ENCODE measurements at regions not wholly inside any gene's neighbourhood (a gene's known extent, or its start where the extent isn't known, plus 50 kb on each side); places are given as distances from the start of the nearest gene placed in this dataset.

DNA sequence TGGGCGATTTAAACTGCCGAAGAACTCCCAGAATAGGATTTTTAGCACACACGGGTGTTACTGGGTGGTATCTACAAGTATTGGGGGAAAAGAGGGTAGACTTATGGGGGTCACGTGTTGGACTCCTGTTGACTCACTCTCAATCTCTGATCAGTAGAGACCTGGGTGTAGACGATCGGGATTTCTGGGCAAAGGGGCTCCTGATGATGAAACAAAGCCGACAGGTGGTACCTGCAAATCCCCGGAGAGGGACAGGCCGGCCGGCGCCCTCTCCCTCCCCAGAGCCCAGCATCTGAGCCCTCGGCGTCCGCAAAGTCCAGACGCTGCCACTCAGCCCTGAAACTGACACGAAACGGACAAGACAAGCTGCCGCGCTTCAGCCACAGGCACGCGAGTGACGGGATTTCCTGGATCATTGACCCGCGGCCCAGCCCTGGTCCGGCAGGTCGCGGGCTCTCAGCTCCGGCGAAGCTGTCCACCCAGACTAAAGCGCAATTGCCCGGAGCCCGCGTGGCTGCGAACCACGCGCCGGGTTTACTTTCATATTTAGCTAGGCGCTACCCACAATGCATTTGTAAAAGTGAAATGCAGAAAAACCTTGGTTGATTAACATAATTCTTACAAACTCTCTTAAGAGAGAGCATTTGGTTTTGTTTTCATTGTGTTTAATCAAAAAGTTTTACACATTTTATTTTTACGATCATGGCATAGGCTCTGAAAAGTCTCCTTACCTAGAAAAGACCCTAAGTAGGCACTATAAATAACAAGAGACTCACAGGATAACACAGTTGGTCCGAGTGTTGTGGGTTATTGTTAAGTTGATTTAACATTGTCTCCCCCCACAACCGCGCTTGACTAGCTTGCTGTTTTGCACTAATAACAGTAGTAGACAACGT lies 56.9 kb upstream of the EZH2 start (continued):
- TF ChIP-seq ZNF670 (CRISPR knock-in tag; IDR thresholded peaks at IDR 0.05; ENCODE audit: borderline replicate concordance), result no peak
- TF ChIP-seq REL (CRISPR knock-in tag; conservative IDR thresholded peaks at IDR 0.05), result no peak
- peak; percentile 99 for TF ChIP-seq KMT2B (CRISPR knock-in tag; IDR thresholded peaks at IDR 0.05)
- TF ChIP-seq ARNT2 (CRISPR knock-in tag; IDR thresholded peaks at IDR 0.05; ENCODE audit: low read depth), result 0 out of 2 replicates have a peak, but pooled peaks have one; percentile 31
- no peak for TF ChIP-seq ZNF776 (CRISPR knock-in tag; IDR thresholded peaks at IDR 0.05)
- peak; percentile 28 for TF ChIP-seq FOXA3 (CRISPR knock-in tag; IDR thresholded peaks at IDR 0.05)
- TF ChIP-seq TAF15 (IDR thresholded peaks at IDR 0.05; ENCODE audit: low read depth, low read length, poor library complexity, severe bottlenecking), result no peak
- TF ChIP-seq MTF2 (CRISPR knock-in tag; IDR thresholded peaks at IDR 0.05; ENCODE audit: borderline replicate concordance), result no peak
- peak; percentile 92 for TF ChIP-seq PHF8 (CRISPR knock-in tag; IDR thresholded peaks at IDR 0.05)
- peak; percentile 87 for TF ChIP-seq KMT2A (CRISPR knock-in tag; IDR thresholded peaks at IDR 0.05)
- TF ChIP-seq, protein P1, sequence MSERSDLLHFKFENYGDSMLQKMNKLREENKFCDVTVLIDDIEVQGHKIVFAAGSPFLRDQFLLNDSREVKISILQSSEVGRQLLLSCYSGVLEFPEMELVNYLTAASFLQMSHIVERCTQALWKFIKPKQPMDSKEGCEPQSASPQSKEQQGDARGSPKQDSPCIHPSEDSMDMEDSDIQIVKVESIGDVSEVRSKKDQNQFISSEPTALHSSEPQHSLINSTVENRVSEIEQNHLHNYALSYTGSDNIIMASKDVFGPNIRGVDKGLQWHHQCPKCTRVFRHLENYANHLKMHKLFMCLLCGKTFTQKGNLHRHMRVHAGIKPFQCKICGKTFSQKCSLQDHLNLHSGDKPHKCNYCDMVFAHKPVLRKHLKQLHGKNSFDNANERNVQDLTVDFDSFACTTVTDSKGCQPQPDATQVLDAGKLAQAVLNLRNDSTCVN (CRISPR knock-in tag; IDR thresholded peaks at IDR 0.05; ENCODE audit: borderline replicate concordance), result peak; percentile 64; the same call in 1 of the 2 replicates
- TF ChIP-seq, protein P2, sequence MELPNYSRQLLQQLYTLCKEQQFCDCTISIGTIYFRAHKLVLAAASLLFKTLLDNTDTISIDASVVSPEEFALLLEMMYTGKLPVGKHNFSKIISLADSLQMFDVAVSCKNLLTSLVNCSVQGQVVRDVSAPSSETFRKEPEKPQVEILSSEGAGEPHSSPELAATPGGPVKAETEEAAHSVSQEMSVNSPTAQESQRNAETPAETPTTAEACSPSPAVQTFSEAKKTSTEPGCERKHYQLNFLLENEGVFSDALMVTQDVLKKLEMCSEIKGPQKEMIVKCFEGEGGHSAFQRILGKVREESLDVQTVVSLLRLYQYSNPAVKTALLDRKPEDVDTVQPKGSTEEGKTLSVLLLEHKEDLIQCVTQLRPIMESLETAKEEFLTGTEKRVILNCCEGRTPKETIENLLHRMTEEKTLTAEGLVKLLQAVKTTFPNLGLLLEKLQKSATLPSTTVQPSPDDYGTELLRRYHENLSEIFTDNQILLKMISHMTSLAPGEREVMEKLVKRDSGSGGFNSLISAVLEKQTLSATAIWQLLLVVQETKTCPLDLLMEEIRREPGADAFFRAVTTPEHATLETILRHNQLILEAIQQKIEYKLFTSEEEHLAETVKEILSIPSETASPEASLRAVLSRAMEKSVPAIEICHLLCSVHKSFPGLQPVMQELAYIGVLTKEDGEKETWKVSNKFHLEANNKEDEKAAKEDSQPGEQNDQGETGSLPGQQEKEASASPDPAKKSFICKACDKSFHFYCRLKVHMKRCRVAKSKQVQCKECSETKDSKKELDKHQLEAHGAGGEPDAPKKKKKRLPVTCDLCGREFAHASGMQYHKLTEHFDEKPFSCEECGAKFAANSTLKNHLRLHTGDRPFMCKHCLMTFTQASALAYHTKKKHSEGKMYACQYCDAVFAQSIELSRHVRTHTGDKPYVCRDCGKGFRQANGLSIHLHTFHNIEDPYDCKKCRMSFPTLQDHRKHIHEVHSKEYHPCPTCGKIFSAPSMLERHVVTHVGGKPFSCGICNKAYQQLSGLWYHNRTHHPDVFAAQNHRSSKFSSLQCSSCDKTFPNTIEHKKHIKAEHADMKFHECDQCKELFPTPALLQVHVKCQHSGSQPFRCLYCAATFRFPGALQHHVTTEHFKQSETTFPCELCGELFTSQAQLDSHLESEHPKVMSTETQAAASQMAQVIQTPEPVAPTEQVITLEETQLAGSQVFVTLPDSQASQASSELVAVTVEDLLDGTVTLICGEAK (IDR thresholded peaks at IDR 0.05), result no peak
- TF ChIP-seq, protein P2 (CRISPR knock-in tag; IDR thresholded peaks at IDR 0.05), result peak; percentile 81
- TF ChIP-seq ZIK1 (CRISPR knock-in tag; IDR thresholded peaks at IDR 0.05; ENCODE audit: borderline replicate concordance, low read depth), result no peak
- TF ChIP-seq, protein P3, sequence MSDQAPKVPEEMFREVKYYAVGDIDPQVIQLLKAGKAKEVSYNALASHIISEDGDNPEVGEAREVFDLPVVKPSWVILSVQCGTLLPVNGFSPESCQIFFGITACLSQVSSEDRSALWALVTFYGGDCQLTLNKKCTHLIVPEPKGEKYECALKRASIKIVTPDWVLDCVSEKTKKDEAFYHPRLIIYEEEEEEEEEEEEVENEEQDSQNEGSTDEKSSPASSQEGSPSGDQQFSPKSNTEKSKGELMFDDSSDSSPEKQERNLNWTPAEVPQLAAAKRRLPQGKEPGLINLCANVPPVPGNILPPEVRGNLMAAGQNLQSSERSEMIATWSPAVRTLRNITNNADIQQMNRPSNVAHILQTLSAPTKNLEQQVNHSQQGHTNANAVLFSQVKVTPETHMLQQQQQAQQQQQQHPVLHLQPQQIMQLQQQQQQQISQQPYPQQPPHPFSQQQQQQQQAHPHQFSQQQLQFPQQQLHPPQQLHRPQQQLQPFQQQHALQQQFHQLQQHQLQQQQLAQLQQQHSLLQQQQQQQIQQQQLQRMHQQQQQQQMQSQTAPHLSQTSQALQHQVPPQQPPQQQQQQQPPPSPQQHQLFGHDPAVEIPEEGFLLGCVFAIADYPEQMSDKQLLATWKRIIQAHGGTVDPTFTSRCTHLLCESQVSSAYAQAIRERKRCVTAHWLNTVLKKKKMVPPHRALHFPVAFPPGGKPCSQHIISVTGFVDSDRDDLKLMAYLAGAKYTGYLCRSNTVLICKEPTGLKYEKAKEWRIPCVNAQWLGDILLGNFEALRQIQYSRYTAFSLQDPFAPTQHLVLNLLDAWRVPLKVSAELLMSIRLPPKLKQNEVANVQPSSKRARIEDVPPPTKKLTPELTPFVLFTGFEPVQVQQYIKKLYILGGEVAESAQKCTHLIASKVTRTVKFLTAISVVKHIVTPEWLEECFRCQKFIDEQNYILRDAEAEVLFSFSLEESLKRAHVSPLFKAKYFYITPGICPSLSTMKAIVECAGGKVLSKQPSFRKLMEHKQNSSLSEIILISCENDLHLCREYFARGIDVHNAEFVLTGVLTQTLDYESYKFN (CRISPR knock-in tag; conservative IDR thresholded peaks at IDR 0.05), result no peak; the same call in 1 of the 2 replicates
